H1 (cell line): ENCODE measurements at regions not wholly inside any gene's neighbourhood (a gene's known extent, or its start where the extent isn't known, plus 50 kb on each side); places are given as distances from the start of the nearest gene placed in this dataset.

Experiments used
- CTCF ChIA-PET: fragments of 300-600 bp; sonication (Branson Sonifier 250); formaldehyde crosslinking; loops from one replicate; lab custom pipeline; 2021; ENCODE audit not compliant: partially characterized antibody; lab: Charles Lee
- POLR2A ChIA-PET: fragments of 300-600 bp; sonication (Branson Sonifier 250); formaldehyde crosslinking; loops from one replicate; lab custom pipeline; 2021; ENCODE audit warnings: inconsistent platforms; ENCODE audit not compliant: partially characterized antibody; lab: Charles Lee
- DNase-seq, 2 experiments: peaks; one replicate each; pipeline versions ENCODE4 v3.0.0 to v3.0.0-alpha.2; 2010 to 2022; ENCODE audit warnings: low spot score in 2 of 2, low read depth in 1 of 2, mixed read lengths in 1 of 2
- FAIRE-seq: peaks from 2 replicates; lab custom pipeline; 2011; peaks lifted over from hg19 to GRCh38; lab: Jason Lieb, UNC
- H2AFZ ChIP-seq: 2 replicates; pipeline ENCODE4 v1.8.1; 2012; ENCODE audit warnings: low read length, inconsistent platforms
- H2AK5ac ChIP-seq: 2 replicates; pipeline ENCODE4 v1.6.1; 2013; ENCODE audit warnings: low read depth, low read length
- H2BK120ac ChIP-seq: replicated peaks from 2 replicates; pipeline ENCODE3; 2013; ENCODE audit warnings: low read depth, low read length, inconsistent platforms
- H2BK12ac ChIP-seq: 2 replicates; pipeline ENCODE4 v1.6.1; 2013; ENCODE audit warnings: low read depth, low read length
- H2BK15ac ChIP-seq: 2 replicates; pipeline ENCODE4 v1.6.1; 2013; ENCODE audit warnings: low read length
- H2BK20ac ChIP-seq: 2 replicates; pipeline ENCODE4 v1.6.1; 2013; ENCODE audit warnings: low read length
- H2BK5ac ChIP-seq: 2 replicates; pipeline ENCODE4 v1.6.1; 2013; ENCODE audit warnings: low read depth, low read length
- H3K14ac ChIP-seq: 2 replicates; pipeline ENCODE4 v1.6.1; 2013; ENCODE audit warnings: inconsistent platforms; ENCODE audit not compliant: insufficient read length
- H3K18ac ChIP-seq: 2 replicates; pipeline ENCODE4 v1.6.1; 2013; ENCODE audit warnings: low read length; ENCODE audit errors: extremely low read depth
- H3K23ac ChIP-seq: 2 replicates; pipeline ENCODE4 v1.6.1; 2013; ENCODE audit warnings: inconsistent platforms; ENCODE audit not compliant: insufficient read length
- H3K23me2 ChIP-seq: 2 replicates; pipeline ENCODE4 v1.6.1; 2013; ENCODE audit warnings: low read depth, low read length
- H3K27ac ChIP-seq: 2 replicates; pipeline ENCODE4 v1.6.1; 2011; ENCODE audit warnings: low read depth, low read length, inconsistent platforms
- H3K27me3 ChIP-seq, 4 experiments: replicated peaks in 1 of 4; 1 replicate in 1 of 4; 2 replicates in 3 of 4; pipeline versions ENCODE4 v1.6.1 to v1.8.1; 2011 to 2013; ENCODE audit warnings: low read length in 3 of 4, mild to moderate bottlenecking in 3 of 4, inconsistent platforms in 2 of 4, mixed read lengths in 2 of 4, moderate library complexity in 1 of 4; ENCODE audit not compliant: control insufficient read depth in 3 of 4, insufficient read depth in 3 of 4; ENCODE audit errors: extremely low read depth in 1 of 4
- H3K36me3 ChIP-seq, 4 experiments: 2 replicates each; pipeline versions ENCODE4 v1.6.1 to v1.8.1; 2011 to 2013; ENCODE audit warnings: mild to moderate bottlenecking in 4 of 4, low read length in 3 of 4, moderate library complexity in 2 of 4, control low read depth in 1 of 4, inconsistent platforms in 1 of 4; ENCODE audit not compliant: insufficient read depth in 4 of 4, control insufficient read depth in 2 of 4
- H3K4ac ChIP-seq: replicated peaks from 2 replicates; pipeline ENCODE3; 2013; ENCODE audit warnings: low read length, low read depth, mixed read lengths, inconsistent platforms; ENCODE audit not compliant: insufficient read length
- H3K4me1 ChIP-seq, 4 experiments: replicated peaks in 1 of 4; 1 replicate in 1 of 4; 2 replicates in 3 of 4; pipeline versions ENCODE4 v1.6.1 to v1.8.1; 2011 to 2013; ENCODE audit warnings: low read length in 3 of 4, inconsistent platforms in 2 of 4, mixed read lengths in 1 of 4; ENCODE audit not compliant: insufficient read depth in 4 of 4, control insufficient read depth in 3 of 4
- H3K4me2 ChIP-seq, 2 experiments: 2 replicates each; pipeline versions ENCODE4 v1.6.1 to v1.8.1; 2011 to 2013; ENCODE audit warnings: low read depth in 2 of 2, low read length in 2 of 2, control low read depth in 1 of 2, inconsistent platforms in 1 of 2, mild to moderate bottlenecking in 1 of 2; ENCODE audit not compliant: insufficient read depth in 1 of 2
- H3K4me3 ChIP-seq, 4 experiments: fragments of 200-600, 300-600 bp in 1 of 4; sonication (generic), shearing (Covaris generic), sonication (Bioruptor Twin) in 1 of 4; 2 replicates each; pipeline versions ENCODE4 v1.5.1 to v1.8.1; 2011 to 2016; ENCODE audit warnings: low read length in 4 of 4, low read depth in 3 of 4, control low read depth in 2 of 4, inconsistent platforms in 2 of 4, mild to moderate bottlenecking in 2 of 4, mixed read lengths in 1 of 4, moderate library complexity in 1 of 4; ENCODE audit not compliant: insufficient read depth in 2 of 4; ENCODE audit errors: extremely low read depth in 1 of 4
- H3K56ac ChIP-seq: replicated peaks from 2 replicates; pipeline ENCODE3; 2013; ENCODE audit warnings: low read depth, mild to moderate bottlenecking, mixed read lengths, low read length, inconsistent platforms; ENCODE audit not compliant: insufficient read length
- H3K79me1 ChIP-seq: 2 replicates; pipeline ENCODE4 v1.6.1; 2013; ENCODE audit warnings: low read depth, low read length, control low read depth
- H3K79me2 ChIP-seq, 2 experiments: 2 replicates each; pipeline versions ENCODE4 v1.6.1 to v1.8.1; 2012 to 2013; ENCODE audit warnings: low read length in 2 of 2, mild to moderate bottlenecking in 2 of 2, inconsistent platforms in 1 of 2; ENCODE audit not compliant: insufficient read depth in 2 of 2, control insufficient read depth in 1 of 2
- H3K9ac ChIP-seq, 4 experiments: replicated peaks in 1 of 4; 1 replicate in 1 of 4; 2 replicates in 3 of 4; pipeline versions ENCODE4 v1.6.1 to v1.8.1; 2011 to 2013; ENCODE audit warnings: low read depth in 3 of 4, low read length in 3 of 4, control low read depth in 2 of 4, mild to moderate bottlenecking in 2 of 4, moderate library complexity in 2 of 4, inconsistent platforms in 1 of 4; ENCODE audit errors: extremely low read depth in 1 of 4
- H3K9me3 ChIP-seq, 2 experiments: 2 replicates each; pipeline versions ENCODE4 v1.6.1 to v1.8.1; 2012 to 2013; ENCODE audit warnings: mild to moderate bottlenecking in 2 of 2, moderate library complexity in 2 of 2, control low read depth in 1 of 2, inconsistent platforms in 1 of 2, low read depth in 1 of 2, low read length in 1 of 2, mixed read lengths in 1 of 2; ENCODE audit not compliant: insufficient read depth in 2 of 2
- H4K20me1 ChIP-seq, 2 experiments: replicated peaks in 1 of 2; 2 replicates each; pipeline versions ENCODE3 to v1.8.1; 2011 to 2013; ENCODE audit warnings: inconsistent platforms in 2 of 2, low read length in 2 of 2, mild to moderate bottlenecking in 1 of 2; ENCODE audit not compliant: insufficient read depth in 2 of 2, control insufficient read depth in 1 of 2
- H4K5ac ChIP-seq: 2 replicates; pipeline ENCODE4 v1.6.1; 2013; ENCODE audit warnings: low read length, low read depth, mixed read lengths, inconsistent platforms; ENCODE audit not compliant: insufficient read length
- H4K8ac ChIP-seq: 2 replicates; pipeline ENCODE4 v1.8.0; 2013; ENCODE audit warnings: mild to moderate bottlenecking, moderate library complexity, low read length, inconsistent platforms; ENCODE audit not compliant: insufficient read depth; ENCODE audit errors: extremely low read depth
- H4K91ac ChIP-seq: replicated peaks from 2 replicates; pipeline ENCODE3; 2013; ENCODE audit warnings: low read length, mixed read lengths, inconsistent platforms; ENCODE audit not compliant: insufficient read length
- MAFK ChIP-seq: IDR thresholded peaks from 2 replicates; pipeline ENCODE4 v1.6.1; 2012; ENCODE audit warnings: low read depth, mild to moderate bottlenecking, improper control_type of control experiment, low read length
- NANOG ChIP-seq: IDR thresholded peaks from 2 replicates; pipeline ENCODE4 v1.6.1; 2011; ENCODE audit warnings: low read length, low read depth, mild to moderate bottlenecking, inconsistent platforms; ENCODE audit not compliant: insufficient read depth, poor library complexity, severe bottlenecking
- NRF1 ChIP-seq: IDR thresholded peaks from 2 replicates; pipeline ENCODE4 v1.6.1; 2011; ENCODE audit warnings: mild to moderate bottlenecking, low read depth, low read length, improper control_type of control experiment
- SAP30 ChIP-seq: fragments of 300-600 bp; sonication (generic); IDR thresholded peaks from 2 replicates; pipeline ENCODE4 v1.7.1; 2012; ENCODE audit warnings: low read length, moderate library complexity, mild to moderate bottlenecking, inconsistent platforms; ENCODE audit not compliant: insufficient read depth, insufficient replicate concordance

- Histone ChIP-seq H4K20me1 (no peaks in the 10 kb centered on the region), H3K56ac (no peak overlapping the region), H3K27me3 (no peaks in the 10 kb centered on the region; a peak in 1 of 7 replicates), H3K23ac (no peak overlapping the region), H2BK12ac (no peak overlapping the region), H3K27ac (no peak overlapping the region), H2BK15ac (no peak overlapping the region), H4K5ac (no peak overlapping the region), H3K4me3 (no peak overlapping the region), H3K4me2 (no peak overlapping the region), H3K36me3 (no peaks in the 10 kb centered on the region), H2BK5ac (no peak overlapping the region), H3K23me2 (no peaks in the 10 kb centered on the region), H2AK5ac (no peak overlapping the region), H2BK20ac (no peak overlapping the region), H3K18ac (no peak overlapping the region), H3K4ac (no peak overlapping the region), H3K9ac (no peak overlapping the region), H2BK120ac (no peak overlapping the region), H4K91ac (no peak overlapping the region), H3K79me1 (no peaks in the 10 kb centered on the region), H3K79me2 (no peaks in the 10 kb centered on the region), H3K9me3 (no peaks in the 10 kb centered on the region), H3K4me1 (peaks cover 0 to under 1% (median 0%) of the 10 kb centered on the region in 4 experiments; a peak in 1 of 7 replicates), H4K8ac (no peak overlapping the region), H3K14ac (no peak overlapping the region), H2AFZ (no peak overlapping the region)
- TF ChIP-seq MAFK: 0 out of 2 replicates have a peak, but pooled peaks have one; percentile 12
- TF ChIP-seq SAP30: no peak
- TF ChIP-seq NANOG: no peak
- TF ChIP-seq NRF1: no peak
- POLR2A ChIA-PET: interaction anchor here (1.6 kb wide), 1 partner anchor 10 kb away, joined by 3 read pairs; no protein-coding TSS in a partner anchor
- no peak for DNase-seq
- no peak for FAIRE-seq
- CTCF ChIA-PET: interaction anchor here (0.7 to 3.8 kb wide), 6 partner anchors 9 to 333 kb away, joined by 3 to 15 read pairs (median 8); no protein-coding TSS in a partner anchor
Measured at GRCh38 chr6:40313582-40313981, 273.6 kb downstream of the LRFN2 start.
